Uterus (tissue), 2 donors: ENCODE measurements at regions not wholly inside any gene's neighbourhood (a gene's known extent, or its start where the extent isn't known, plus 50 kb on each side); places are given as distances from the start of the nearest gene placed in this dataset.

Experiments
- POLR2A ChIP-seq, 2 donors: fragments of 450-650 bp; IDR thresholded peaks; one replicate each; pipeline ENCODE4 v1.6.1; 2016; ENCODE audit warnings: antibody characterized with exemption in 2 of 2, mild to moderate bottlenecking in 1 of 2, moderate library complexity in 1 of 2
- TF ChIP-seq, protein P1 (sequence below), 4 experiments: fragments of 200-600 bp in 2 of 4; fragments of 450-650 bp in 2 of 4; sonication (generic) in 2 of 4; IDR thresholded peaks; one replicate each; pipeline ENCODE4 v1.5.1; 2016 to 2019; ENCODE audit warnings: antibody characterized with exemption in 4 of 4, mild to moderate bottlenecking in 2 of 4, moderate library complexity in 1 of 4

DNA sequence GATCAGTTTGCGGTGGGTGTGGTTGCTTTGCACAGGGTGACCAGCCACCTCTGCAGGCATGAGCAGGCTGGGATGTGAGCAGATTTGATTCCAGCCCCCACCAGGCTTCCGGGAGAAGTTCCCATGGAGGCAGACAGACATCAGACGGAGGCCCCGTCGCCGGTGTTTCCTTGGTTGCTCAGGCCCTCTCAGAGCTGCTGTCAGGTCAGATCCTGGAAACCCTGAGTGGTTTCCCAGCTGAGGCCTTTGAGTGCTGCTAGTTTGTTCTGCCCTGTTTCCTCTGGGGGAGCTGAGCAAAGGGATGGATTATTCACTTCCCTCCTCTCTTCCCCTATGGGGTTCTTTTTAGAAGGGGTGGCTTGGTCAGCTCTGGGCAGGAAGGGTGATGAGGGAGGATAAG lies 62.2 kb downstream of the FAM241B start:
- TF ChIP-seq, protein P1, sequence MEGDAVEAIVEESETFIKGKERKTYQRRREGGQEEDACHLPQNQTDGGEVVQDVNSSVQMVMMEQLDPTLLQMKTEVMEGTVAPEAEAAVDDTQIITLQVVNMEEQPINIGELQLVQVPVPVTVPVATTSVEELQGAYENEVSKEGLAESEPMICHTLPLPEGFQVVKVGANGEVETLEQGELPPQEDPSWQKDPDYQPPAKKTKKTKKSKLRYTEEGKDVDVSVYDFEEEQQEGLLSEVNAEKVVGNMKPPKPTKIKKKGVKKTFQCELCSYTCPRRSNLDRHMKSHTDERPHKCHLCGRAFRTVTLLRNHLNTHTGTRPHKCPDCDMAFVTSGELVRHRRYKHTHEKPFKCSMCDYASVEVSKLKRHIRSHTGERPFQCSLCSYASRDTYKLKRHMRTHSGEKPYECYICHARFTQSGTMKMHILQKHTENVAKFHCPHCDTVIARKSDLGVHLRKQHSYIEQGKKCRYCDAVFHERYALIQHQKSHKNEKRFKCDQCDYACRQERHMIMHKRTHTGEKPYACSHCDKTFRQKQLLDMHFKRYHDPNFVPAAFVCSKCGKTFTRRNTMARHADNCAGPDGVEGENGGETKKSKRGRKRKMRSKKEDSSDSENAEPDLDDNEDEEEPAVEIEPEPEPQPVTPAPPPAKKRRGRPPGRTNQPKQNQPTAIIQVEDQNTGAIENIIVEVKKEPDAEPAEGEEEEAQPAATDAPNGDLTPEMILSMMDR (IDR thresholded peaks at IDR 0.05) = no peak
- no peak for TF ChIP-seq POLR2A (IDR thresholded peaks at IDR 0.05)
